HCT116 (cell line): ENCODE measurements at regions not wholly inside any gene's neighbourhood (a gene's known extent, or its start where the extent isn't known, plus 50 kb on each side); places are given as distances from the start of the nearest gene placed in this dataset.

ENCODE experiments used
- ATAC-seq: fragments of 200-7000 bp; cut with Tn5 transposase; 2 replicates; pipeline ENCODE4 v1.9.1; 2020; ENCODE audit warnings: mild to moderate bottlenecking, moderate library complexity
- BruUV-seq: library from RNA; stranded (reverse); fragments of 400-500 nt; replicated peaks from 2 replicates; lab custom pipeline; 2021; lab: Mats Ljungman, UMichigan
- CTCF ChIA-PET: fragments of 300-600 bp; sonication (Branson Sonifier 250); formaldehyde crosslinking; loops from one replicate; lab custom pipeline; 2021; ENCODE audit warnings: antibody characterized with exemption; lab: Charles Lee
- POLR2A ChIA-PET: fragments of 300-600, 350-600 bp; sonication (Branson Sonifier 250); formaldehyde crosslinking; loops from one replicate; lab custom pipeline; 2021; ENCODE audit warnings: antibody characterized with exemption; lab: Charles Lee
- RAD21 ChIA-PET, 2 experiments: fragments of 300-600 bp; sonication (Branson Sonifier 250); formaldehyde crosslinking; loops; one replicate each; lab custom pipeline; 2023; ENCODE audit warnings: low total read pairs in 2 of 2; ENCODE audit not compliant: uncharacterized antibody in 2 of 2, unreplicated experiment in 2 of 2, low non-redundant PET in 1 of 2; lab: Charles Lee
- DNase-seq: peaks from one replicate; pipeline ENCODE4 v3.0.0-alpha.2; 2010; ENCODE audit warnings: low read depth, low spot score
- H2AFZ ChIP-seq: fragments of 200-600 bp; shearing (Covaris generic), sonication (generic); 2 replicates; pipeline ENCODE4 v1.6.1; 2017; ENCODE audit warnings: low read depth, mixed run types, mixed read lengths, antibody characterized with exemption, low read length; ENCODE audit not compliant: poor library complexity, severe bottlenecking
- H3K27ac ChIP-seq: 2 replicates; pipeline ENCODE4 v1.5.1; 2012; ENCODE audit warnings: low read depth, low read length
- H3K27me3 ChIP-seq: fragments of 200-600 bp; sonication (generic); 2 replicates; pipeline ENCODE4 v1.6.1; 2016; ENCODE audit warnings: mixed run types, low read length, mixed read lengths; ENCODE audit not compliant: insufficient read depth
- H3K36me3 ChIP-seq, 2 experiments: fragments of 200-500 bp in 1 of 2; fragments of 200-600 bp in 1 of 2; sonication (Bioruptor generic) in 1 of 2; sonication (generic) in 1 of 2; 2 replicates each; pipeline versions ENCODE4 v1.5.1 to v1.6.1; 2014 to 2016; ENCODE audit warnings: low read length in 2 of 2, inconsistent platforms in 1 of 2, mixed read lengths in 1 of 2, mixed run types in 1 of 2; ENCODE audit not compliant: insufficient read depth in 2 of 2, control insufficient read depth in 1 of 2
- H3K4me1 ChIP-seq, 2 experiments: fragments of 200-600 bp in 1 of 2; sonication (generic) in 1 of 2; 2 replicates each; pipeline versions ENCODE4 v1.5.1 to v1.6.1; 2012 to 2017; ENCODE audit warnings: low read length in 2 of 2, inconsistent platforms in 1 of 2, mild to moderate bottlenecking in 1 of 2, mixed read lengths in 1 of 2, mixed run types in 1 of 2, moderate library complexity in 1 of 2; ENCODE audit not compliant: insufficient read depth in 2 of 2, control insufficient read depth in 1 of 2
- H3K4me2 ChIP-seq: fragments of 200-600 bp; sonication (generic); 2 replicates; pipeline ENCODE4 v1.6.1; 2017; ENCODE audit warnings: mixed run types, low read length, mixed read lengths
- H3K4me3 ChIP-seq, 2 experiments: fragments of 200-600 bp in 1 of 2; sonication (generic) in 1 of 2; replicated peaks in 1 of 2; 2 replicates each; pipeline ENCODE4 v1.5.1; 2011 to 2016; ENCODE audit warnings: low read length in 2 of 2, control low read depth in 1 of 2, low read depth in 1 of 2, mild to moderate bottlenecking in 1 of 2, mixed read lengths in 1 of 2, mixed run types in 1 of 2
- H3K79me2 ChIP-seq: fragments of 200-600 bp; sonication (generic); 2 replicates; pipeline ENCODE4 v1.6.1; 2017; ENCODE audit warnings: mild to moderate bottlenecking, mixed run types, low read length, moderate library complexity, mixed read lengths; ENCODE audit not compliant: insufficient read depth
- H3K9ac ChIP-seq: fragments of 200-600 bp; sonication (generic); 2 replicates; pipeline ENCODE4 v1.6.1; 2016; ENCODE audit warnings: low read length, mixed read lengths
- H3K9me2 ChIP-seq: fragments of 200-600 bp; sonication (generic), shearing (Covaris generic); 2 replicates; pipeline ENCODE4 v1.6.1; 2017; ENCODE audit warnings: mixed run types, mild to moderate bottlenecking, moderate library complexity; ENCODE audit not compliant: insufficient read depth
- H3K9me3 ChIP-seq, 2 experiments: fragments of 200-500 bp in 1 of 2; fragments of 200-600 bp in 1 of 2; sonication (Bioruptor generic) in 1 of 2; sonication (generic) in 1 of 2; 2 replicates each; pipeline ENCODE4 v1.6.1; 2014 to 2017; ENCODE audit warnings: low read length in 2 of 2, mixed read lengths in 2 of 2, inconsistent platforms in 1 of 2, low read depth in 1 of 2, mild to moderate bottlenecking in 1 of 2, mixed run types in 1 of 2, moderate library complexity in 1 of 2; ENCODE audit not compliant: control insufficient read depth in 1 of 2, insufficient read depth in 1 of 2
- H4K20me1 ChIP-seq: fragments of 200-600 bp; sonication (generic), shearing (Covaris generic); 2 replicates; pipeline ENCODE4 v1.6.1; 2017; ENCODE audit warnings: mixed run types, mild to moderate bottlenecking, moderate library complexity; ENCODE audit not compliant: insufficient read depth
- CBX3 ChIP-seq: IDR thresholded peaks from 2 replicates; pipeline ENCODE4 v1.6.1; 2012; ENCODE audit warnings: low read depth
- CEBPB ChIP-seq: IDR thresholded peaks from 2 replicates; pipeline ENCODE4 v1.6.1; 2012; ENCODE audit warnings: low read depth
- EGR1 ChIP-seq: IDR thresholded peaks from 2 replicates; pipeline ENCODE4 v1.6.1; 2012; ENCODE audit warnings: low read depth
- ELF1 ChIP-seq: IDR thresholded peaks from 2 replicates; pipeline ENCODE4 v1.6.1; 2012; ENCODE audit warnings: low read depth, borderline replicate concordance
- FOSL1 ChIP-seq: IDR thresholded peaks from 2 replicates; pipeline ENCODE4 v1.6.1; 2012; ENCODE audit warnings: low read depth
- JUND ChIP-seq: IDR thresholded peaks from 2 replicates; pipeline ENCODE4 v1.6.1; 2012
- POLR2AphosphoS5 ChIP-seq: IDR thresholded peaks from 2 replicates; pipeline ENCODE4 v1.6.1; 2011; ENCODE audit warnings: mild to moderate bottlenecking, low read depth, low read length, moderate library complexity
- RAD21 ChIP-seq: IDR thresholded peaks from 2 replicates; pipeline ENCODE4 v1.6.1; 2012; ENCODE audit warnings: low read depth, mild to moderate bottlenecking
- SIN3A ChIP-seq: IDR thresholded peaks from 2 replicates; pipeline ENCODE4 v1.6.1; 2012; ENCODE audit warnings: low read depth
- SP1 ChIP-seq: IDR thresholded peaks from 2 replicates; pipeline ENCODE4 v1.6.1; 2012; ENCODE audit warnings: low read depth
- SRF ChIP-seq: IDR thresholded peaks from 2 replicates; pipeline ENCODE4 v1.6.1; 2012; ENCODE audit warnings: low read depth
- TCF7L2 ChIP-seq: IDR thresholded peaks from 2 replicates; pipeline ENCODE4 v1.7.0; 2011; ENCODE audit warnings: borderline replicate concordance, inconsistent platforms; ENCODE audit not compliant: insufficient read depth, insufficient read length; ENCODE audit errors: extremely low read depth
- YY1 ChIP-seq: IDR thresholded peaks from 2 replicates; pipeline ENCODE4 v1.6.1; 2011; ENCODE audit warnings: low read length, low read depth, moderate library complexity, mild to moderate bottlenecking; ENCODE audit not compliant: insufficient replicate concordance; ENCODE audit errors: extremely low read depth
- ZFX ChIP-seq: fragments of 450-650 bp; IDR thresholded peaks from 2 replicates; pipeline ENCODE4 v1.6.1; 2017
- ZNF274 ChIP-seq: fragments of 200-500 bp; sonication (Bioruptor generic); IDR thresholded peaks from 2 replicates; pipeline ENCODE4 v1.6.1; 2014; ENCODE audit warnings: mild to moderate bottlenecking, low read depth, low read length, inconsistent platforms
- intact Hi-C: fragments of 100-400 bp; cut with micrococcal nuclease; formaldehyde crosslinking; loops from 2 replicates; pipeline ENCODE4 v1.10.0; 2022
- TF ChIP-seq, protein P1 (sequence below): IDR thresholded peaks from 2 replicates; pipeline ENCODE4 v1.6.1; 2012
- TF ChIP-seq, protein P2 (sequence below): IDR thresholded peaks from 2 replicates; pipeline ENCODE4 v1.6.1; 2012
- TF ChIP-seq, protein P3 (sequence below), 3 experiments: fragments of 200-600 bp in 1 of 3; sonication (generic) in 1 of 3; IDR thresholded peaks in 2 of 3; conservative IDR thresholded peaks in 1 of 3; 2 replicates each; pipeline ENCODE4 v1.5.1; 2012 to 2017; ENCODE audit warnings: low read depth in 2 of 3, low read length in 2 of 3, antibody characterized with exemption in 1 of 3, borderline replicate concordance in 1 of 3, control low read depth in 1 of 3, mild to moderate bottlenecking in 1 of 3, mixed read lengths in 1 of 3, mixed run types in 1 of 3, moderate library complexity in 1 of 3; ENCODE audit not compliant: insufficient read depth in 1 of 3

DNA sequence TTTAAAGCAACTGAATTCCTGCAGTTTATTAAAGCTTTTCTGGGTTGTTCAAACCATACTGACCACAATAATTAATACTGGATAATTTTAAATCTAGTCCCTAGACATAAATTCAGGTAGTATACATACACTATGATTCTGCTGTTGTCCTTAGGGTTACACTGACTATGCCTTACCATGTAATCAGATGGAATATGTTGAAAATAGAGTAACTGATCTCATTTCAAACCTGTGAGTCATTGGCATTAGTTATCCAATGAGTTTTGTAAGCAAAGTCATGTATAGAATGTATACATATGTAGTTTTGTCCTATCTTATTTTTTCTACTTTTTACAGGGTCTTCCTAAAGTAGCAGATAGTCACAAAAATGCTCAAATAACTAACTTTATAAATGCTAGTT lies 517.1 kb upstream of the CCDC54 start:
- ChIA-PET POLR2A (no interaction called here), CTCF (no interaction called here), RAD21 (no interaction called here)
- Histone ChIP-seq H3K4me1 (no peaks in the 10 kb centered on the region), H3K27me3 (no peaks in the 10 kb centered on the region), H3K9ac (no peak overlapping the region), H4K20me1 (no peaks in the 10 kb centered on the region), H3K4me2 (no peak overlapping the region), H3K36me3 (no peaks in the 10 kb centered on the region), H3K9me3 (no peaks in the 10 kb centered on the region), H3K9me2 (no peaks in the 10 kb centered on the region), H2AFZ (no peak overlapping the region), H3K27ac (no peak overlapping the region), H3K4me3 (no peak overlapping the region), H3K79me2 (no peaks in the 10 kb centered on the region)
- no peak for ATAC-seq
- BruUV-seq = no TSS peak
- TF ChIP-seq JUND = no peak
- no peak for TF ChIP-seq EGR1
- no peak for DNase-seq
- intact Hi-C loops = no loop called here

DNA sequence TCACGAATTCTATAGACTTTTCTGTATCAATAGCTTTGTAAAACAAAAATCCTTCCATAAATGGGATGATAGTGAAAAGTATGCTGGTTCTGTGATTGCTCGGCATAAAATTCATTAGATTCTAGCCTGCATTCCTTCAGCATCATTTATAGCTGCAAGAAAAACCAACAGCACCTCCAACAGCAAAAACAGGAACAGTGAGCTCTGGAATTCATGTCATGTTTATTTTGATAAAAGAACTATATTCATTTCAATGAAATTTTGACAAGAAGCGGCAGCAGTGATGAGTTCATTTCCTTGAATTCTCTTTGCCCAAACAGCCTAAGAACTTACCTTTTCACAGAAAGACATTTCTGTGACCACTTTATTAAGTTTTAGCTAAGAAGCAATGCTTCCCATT lies 515.2 kb upstream of the CCDC54 start:
- no peaks in the 10 kb centered on the region for H3K79me2 ChIP-seq
- H3K27me3 ChIP-seq = no peaks in the 10 kb centered on the region
- POLR2A ChIA-PET = interaction anchor here (0.7 kb wide), 1 partner anchor 353 kb away, joined by 3 read pairs; no protein-coding TSS in a partner anchor
- ATAC-seq (no peak), DNase-seq (no peak)
- H4K20me1 ChIP-seq = no peaks in the 10 kb centered on the region
- CTCF ChIA-PET = no interaction called here
- no peak overlapping the region for H3K4me3 ChIP-seq
- H2AFZ ChIP-seq = no peak overlapping the region
- H3K27ac ChIP-seq = no peak overlapping the region
- no peak for TF ChIP-seq ZFX
- no peak for TF ChIP-seq ELF1
- TF ChIP-seq RAD21 = no peak
- TF ChIP-seq CEBPB = no peak
- no peak for TF ChIP-seq POLR2AphosphoS5
- no peak for TF ChIP-seq FOSL1
- TF ChIP-seq, protein P1, sequence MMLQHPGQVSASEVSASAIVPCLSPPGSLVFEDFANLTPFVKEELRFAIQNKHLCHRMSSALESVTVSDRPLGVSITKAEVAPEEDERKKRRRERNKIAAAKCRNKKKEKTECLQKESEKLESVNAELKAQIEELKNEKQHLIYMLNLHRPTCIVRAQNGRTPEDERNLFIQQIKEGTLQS = no peak
- TF ChIP-seq CBX3 = no peak
- no peak for TF ChIP-seq SP1
- TF ChIP-seq, protein P2, sequence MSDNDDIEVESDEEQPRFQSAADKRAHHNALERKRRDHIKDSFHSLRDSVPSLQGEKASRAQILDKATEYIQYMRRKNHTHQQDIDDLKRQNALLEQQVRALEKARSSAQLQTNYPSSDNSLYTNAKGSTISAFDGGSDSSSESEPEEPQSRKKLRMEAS = no peak
- no peak for TF ChIP-seq TCF7L2
- TF ChIP-seq SRF = no peak
- no peak for TF ChIP-seq SIN3A
- no peak for TF ChIP-seq EGR1
- TF ChIP-seq, protein P3, sequence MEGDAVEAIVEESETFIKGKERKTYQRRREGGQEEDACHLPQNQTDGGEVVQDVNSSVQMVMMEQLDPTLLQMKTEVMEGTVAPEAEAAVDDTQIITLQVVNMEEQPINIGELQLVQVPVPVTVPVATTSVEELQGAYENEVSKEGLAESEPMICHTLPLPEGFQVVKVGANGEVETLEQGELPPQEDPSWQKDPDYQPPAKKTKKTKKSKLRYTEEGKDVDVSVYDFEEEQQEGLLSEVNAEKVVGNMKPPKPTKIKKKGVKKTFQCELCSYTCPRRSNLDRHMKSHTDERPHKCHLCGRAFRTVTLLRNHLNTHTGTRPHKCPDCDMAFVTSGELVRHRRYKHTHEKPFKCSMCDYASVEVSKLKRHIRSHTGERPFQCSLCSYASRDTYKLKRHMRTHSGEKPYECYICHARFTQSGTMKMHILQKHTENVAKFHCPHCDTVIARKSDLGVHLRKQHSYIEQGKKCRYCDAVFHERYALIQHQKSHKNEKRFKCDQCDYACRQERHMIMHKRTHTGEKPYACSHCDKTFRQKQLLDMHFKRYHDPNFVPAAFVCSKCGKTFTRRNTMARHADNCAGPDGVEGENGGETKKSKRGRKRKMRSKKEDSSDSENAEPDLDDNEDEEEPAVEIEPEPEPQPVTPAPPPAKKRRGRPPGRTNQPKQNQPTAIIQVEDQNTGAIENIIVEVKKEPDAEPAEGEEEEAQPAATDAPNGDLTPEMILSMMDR (IDR thresholded peaks at IDR 0.05 in 2 of 3, conservative IDR thresholded peaks at IDR 0.05 in 1 of 3; ENCODE audit: borderline replicate concordance in 1 of 3, insufficient read depth in 1 of 3, low read depth in 2 of 3, low read length in 2 of 3) = no peak; a peak in 1 of 6 replicates
- TF ChIP-seq YY1 = no peak
- no peak for TF ChIP-seq ZNF274
- BruUV-seq = no TSS peak
- no peaks in the 10 kb centered on the region for H3K4me1 ChIP-seq
- H3K9ac ChIP-seq = no peak overlapping the region
- RAD21 ChIA-PET = no interaction called here
- no peaks in the 10 kb centered on the region for H3K9me3 ChIP-seq
- intact Hi-C loops = no loop called here
- no peaks in the 10 kb centered on the region for H3K36me3 ChIP-seq
- no peaks in the 10 kb centered on the region for H3K9me2 ChIP-seq
- H3K4me2 ChIP-seq = no peak overlapping the region
